NOMO-1 treated with dmso at 0.1 percent for 144 hours (cell line): ENCODE measurements at regions not wholly inside any gene's neighbourhood (a gene's known extent, or its start where the extent isn't known, plus 50 kb on each side); places are given as distances from the start of the nearest gene placed in this dataset.
"Not testable (repeated sequence)": the region's sequence is repeated elsewhere in the genome, so short reads cannot be mapped to it uniquely, and the experiment has no call there.

ENCODE experiments used
- DNase-seq: peaks from one replicate; lab custom pipeline; 2025; ENCODE audit not compliant: unreplicated experiment; lab: John Stamatoyannopoulos, UW

DNA sequence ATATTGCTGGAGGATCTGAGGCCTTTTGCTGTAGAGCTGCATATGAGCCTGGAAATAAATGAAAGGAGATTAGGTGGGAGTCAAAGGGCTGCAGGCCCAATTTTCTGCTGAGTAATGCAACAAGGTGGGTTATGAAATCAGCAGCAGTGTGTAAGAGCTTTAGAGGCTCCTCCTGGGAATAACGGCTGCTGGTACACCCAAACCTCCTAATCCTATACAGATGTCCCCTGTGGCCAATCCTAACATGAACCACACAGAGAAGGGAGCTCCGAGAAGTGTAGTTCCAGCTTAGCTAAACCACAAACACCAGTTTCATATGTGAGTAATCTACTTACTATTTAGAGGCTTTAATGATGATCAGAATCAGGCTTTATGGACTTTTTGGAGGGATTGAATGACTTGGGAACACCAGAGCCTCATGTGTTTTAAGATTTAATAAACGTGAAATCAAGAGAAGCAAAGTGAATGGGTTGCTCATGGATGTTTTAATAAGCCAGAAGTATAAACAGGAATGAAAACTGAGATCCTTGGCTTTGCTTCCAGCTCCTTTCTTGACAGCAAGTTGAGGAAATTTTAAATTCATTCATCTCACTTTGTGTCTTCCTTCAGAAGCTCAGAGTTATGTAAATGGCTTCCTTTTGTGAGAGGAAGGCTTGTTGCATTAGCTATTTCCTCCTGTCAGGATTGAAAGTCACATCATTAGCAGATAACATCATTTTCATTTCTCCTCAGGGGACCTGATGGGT lies 437.5 kb downstream of the TMEM232 start:
- DNase-seq, result no peak

DNA sequence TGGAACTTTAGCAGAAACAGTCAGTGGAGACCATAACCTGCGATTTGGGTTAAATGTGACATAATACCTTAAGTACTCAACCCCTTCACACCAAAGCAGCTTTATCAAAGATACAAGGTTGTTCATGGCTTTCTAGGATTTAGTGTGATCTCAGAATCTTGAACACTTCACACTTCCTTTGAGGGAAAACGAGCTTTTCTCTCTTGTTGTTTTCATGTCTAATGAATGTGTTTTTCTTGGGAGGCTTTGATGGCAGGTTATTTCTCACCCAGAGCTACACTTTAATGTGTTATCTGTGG lies 437.0 kb downstream of the TMEM232 start:
- DNase-seq, result no peak

DNA sequence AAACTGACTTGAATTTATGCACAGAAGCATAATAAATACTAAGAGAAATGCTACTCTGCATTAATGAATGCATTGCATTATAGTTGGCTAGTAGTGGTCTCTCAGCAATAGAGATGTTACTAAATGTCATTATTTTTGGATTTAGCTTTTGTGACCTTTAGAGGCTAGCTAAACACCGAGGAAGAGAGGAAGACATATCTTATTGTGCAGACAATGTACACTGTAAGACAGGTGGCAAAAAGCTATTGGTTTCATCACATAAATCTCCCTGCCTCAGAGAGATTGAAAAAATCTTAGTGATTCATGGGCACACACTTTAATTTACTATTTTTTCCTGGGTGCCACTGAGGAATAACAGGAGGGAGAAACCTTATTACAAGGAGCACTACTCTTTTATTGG lies 435.9 kb downstream of the TMEM232 start:
- no peak for DNase-seq

DNA sequence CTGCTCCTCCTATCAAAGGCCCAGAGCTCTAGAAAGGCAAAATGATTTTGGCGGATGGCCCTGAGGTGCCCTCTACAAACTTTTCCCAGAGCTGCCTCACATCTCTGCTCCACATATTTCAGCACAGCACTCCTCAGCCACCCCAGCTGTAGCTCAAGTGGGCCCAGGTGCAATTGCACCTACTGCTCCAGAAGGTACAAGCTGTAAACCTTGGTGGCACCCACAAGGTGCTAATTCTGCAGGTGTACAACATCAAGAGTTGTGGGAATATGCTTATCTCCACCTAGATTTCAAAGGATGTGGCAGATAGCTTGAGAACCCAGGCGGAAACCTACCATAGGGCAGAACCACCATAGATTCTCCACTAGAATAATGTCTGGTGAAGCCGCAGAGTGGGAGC lies 432.2 kb downstream of the TMEM232 start:
- no peak for DNase-seq

DNA sequence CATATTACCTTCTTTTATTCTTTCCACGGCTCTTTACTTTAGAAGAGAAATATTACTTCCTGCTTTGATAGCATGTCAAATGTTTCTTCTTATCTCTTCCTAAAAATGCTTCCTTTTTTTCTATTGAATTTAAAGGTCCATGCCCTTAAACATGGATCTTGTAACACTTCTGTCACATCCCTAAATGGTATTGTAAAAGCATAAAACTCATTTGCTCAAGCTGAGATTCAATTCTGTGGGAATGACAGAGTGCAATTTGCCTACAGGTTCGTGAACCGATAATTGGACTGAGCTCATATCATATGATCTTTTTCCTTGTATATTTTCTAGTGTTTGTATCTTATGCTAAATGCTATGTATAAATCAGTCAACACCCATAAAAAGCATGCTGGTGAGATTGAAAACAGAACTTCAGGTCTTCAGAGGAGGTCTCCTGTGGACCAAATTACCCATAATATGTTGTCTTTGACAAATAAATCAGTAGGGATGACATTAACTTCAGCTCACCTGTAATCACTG lies 429.3 kb downstream of the TMEM232 start:
- no peak for DNase-seq

DNA sequence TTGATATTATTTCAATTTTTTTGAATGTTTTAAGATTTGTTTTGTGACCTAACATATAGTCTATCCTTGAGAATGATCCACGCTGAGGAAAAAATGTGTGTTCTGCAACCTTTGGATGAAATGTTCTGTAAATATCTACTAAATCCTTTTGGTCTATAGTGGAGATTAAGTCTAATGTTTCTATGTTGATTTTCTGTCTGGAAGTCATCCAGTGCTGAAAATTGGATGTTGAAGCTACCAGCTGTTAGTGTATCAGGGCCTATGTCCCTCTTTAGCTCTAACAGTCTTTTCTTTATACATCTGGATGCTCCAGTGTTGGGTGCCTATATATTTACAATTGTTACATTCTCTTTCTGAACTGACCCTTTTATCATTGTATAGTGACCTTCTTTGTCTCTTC lies 422.3 kb downstream of the TMEM232 start:
- DNase-seq, result no peak

DNA sequence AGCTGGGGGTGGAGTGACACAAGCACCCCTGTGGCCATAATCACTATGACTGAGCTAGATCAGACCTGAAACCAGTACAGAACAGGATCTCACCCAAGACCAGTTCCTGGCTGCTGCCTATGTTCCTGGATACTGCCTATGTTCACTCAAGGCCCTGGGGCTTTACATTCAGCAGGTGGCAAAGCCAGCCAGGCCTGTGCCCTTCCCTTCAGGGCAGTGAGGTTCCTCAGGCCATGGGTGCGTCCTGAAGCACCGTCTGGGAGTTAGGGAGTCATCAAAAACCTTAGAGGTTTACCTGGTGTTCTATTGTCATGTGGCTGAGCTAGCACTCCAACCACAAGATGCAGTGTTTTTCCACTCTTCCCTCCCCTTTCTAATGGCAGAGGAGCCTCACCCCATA lies 419.8 kb downstream of the TMEM232 start:
- DNase-seq, result no peak

DNA sequence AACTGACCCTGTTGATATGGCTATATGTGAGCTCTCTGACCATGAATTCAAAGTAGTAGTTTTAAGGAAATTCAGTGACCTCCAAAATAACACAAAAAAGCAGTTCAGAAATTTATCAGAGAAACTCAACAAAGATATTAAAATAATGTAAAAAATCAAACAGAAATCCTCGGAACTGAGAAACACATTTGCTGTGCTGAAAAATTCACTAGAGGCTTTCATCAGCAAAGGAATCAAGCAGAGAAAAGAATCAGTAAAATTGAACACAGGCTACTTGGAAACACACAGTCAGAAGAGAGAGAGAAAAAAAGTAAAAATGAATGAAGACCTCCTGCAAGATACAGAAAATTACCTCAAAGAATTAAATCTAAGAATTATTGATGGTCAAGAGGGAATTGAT lies 417.2 kb downstream of the TMEM232 start:
- DNase-seq, result no peak

DNA sequence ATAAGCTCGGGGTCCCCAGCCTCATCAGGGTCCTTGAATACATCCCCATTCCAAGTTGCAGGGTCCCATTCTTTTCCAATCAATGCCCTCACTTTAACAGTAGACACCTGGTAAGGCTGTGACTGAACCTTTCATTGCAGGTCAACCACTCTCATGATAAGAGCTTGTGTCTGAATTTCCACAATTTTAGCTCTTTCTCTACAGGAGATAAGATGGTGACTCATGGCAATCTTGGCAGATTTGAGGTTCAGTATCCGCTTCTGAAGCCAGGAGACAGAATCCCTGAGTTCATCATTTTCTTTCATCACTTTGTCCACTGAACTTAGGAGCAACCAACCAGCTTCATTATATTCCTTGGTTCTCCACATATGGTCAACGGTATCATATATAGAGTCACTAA lies 409.9 kb downstream of the TMEM232 start:
- not testable (repeated sequence) for DNase-seq

DNA sequence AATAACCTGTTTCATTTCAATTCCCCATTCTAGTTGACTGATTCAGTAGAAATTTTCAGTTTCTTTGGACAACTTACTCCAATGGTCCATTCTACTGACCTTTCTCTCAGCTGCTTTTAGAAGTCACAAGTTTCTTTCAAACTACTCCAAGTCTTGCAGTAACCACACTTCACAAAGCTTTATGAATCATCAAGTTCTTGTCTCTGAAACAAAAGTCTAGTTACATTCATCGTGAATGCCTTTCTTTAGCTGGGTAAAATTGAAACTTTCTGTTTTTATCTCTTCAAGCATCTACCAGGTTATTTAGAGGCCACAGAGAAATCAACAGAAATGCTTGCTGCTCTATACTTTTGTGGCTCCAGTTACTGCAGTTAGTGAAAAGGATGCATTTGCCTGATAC lies 405.4 kb downstream of the TMEM232 start:
- DNase-seq, result no peak

DNA sequence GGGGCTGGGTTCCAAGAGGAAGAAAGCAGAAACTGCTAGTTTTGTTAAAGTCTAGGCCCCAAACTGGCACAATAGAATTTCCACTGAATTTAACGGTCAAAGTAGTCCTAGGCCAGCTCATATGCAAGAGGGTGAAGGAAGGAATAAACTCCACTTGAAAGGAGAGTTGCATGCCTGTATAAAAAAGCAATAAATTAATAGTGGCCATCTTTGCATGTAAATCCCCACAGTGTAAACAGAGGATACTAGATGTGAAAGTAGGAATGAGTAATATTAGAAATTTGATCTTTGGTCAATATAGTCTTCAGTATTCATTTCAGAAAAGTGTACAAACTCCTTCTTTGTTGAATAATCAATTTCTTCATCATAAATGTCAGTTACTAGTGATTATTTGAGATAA lies 403.1 kb downstream of the TMEM232 start:
- DNase-seq, result no peak

DNA sequence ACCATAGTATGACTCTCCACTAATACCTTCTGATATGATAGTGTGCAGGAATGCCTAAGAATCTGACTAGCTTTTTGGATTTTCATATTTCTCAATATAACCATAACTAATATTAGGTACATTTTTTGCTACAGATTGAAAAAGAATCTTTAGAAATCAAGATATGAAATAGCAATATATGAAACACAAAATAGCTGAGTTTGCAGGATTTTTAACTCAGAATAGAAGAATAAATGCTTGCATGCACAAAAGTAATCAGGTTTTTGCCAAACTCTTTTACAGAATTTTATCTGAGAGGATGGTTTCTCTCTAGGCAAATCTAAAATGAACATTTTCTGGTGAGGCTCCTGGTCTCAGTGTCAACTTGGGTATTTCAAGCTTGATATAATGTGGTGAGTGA lies 402.6 kb downstream of the TMEM232 start:
- no peak for DNase-seq

DNA sequence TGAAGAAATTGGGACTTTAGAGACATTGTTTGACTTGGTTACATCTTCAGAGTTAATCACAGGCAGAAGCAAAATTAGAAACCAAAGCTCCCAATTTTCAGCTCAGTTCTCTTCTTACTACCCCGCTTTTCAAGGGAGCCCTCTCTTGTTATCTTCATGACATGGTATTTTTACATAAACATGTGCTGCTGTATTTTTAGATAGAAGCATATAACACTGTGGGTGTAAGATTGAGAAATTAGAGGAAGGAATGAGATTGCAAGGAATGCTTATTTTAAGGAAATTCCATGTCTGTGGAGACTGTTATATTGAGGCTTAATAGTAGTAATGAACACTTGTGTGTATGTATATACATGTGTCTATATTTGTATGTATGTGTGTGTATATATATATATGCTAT lies 401.6 kb downstream of the TMEM232 start:
- DNase-seq, result no peak

DNA sequence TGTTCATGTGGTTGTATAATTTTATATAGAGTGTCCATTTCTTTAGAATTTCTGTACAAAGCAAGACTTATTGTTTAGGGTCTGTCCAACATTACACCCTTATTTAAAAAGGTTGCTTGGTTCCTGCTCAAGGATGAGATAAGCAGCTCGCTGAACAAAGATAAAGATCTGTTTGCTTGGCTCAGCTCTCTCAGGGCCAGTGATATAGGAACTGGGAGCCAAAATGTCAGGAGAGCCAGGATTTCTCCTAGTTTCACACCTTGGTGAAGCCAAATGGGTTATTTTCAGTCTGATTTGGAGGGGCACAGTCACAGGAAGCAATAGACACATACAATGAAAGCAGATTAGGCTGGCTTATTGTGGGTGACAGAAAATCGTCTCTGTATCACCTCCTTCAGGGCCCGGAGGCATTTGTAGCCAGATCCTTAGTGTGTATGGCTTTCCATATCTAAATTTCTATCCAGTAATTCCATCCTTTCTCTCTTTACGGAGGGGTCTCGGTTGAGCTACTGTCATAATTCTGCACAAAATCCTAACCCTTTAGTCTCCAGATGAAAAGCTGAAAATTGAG lies 396.4 kb downstream of the TMEM232 start:
- no peak for DNase-seq

DNA sequence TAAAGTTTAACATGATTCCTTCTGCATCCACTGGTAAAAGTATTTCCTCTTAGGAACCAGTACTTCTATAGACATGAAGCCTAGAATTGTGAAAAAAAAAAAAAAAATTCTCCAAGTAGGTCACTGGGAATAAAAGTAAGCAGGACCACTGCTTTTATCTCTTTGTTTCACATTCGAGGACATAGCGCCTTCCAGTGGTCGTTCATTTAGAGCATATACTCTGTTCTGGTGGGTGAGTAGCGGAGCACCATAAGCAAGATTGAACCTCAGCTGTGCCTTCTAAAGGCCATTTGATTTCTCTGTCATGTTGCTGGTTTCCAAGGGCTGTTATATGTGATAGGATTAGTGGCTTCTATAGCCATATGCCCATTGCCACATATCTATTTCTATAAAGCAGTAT lies 393.1 kb downstream of the TMEM232 start:
- no peak for DNase-seq

DNA sequence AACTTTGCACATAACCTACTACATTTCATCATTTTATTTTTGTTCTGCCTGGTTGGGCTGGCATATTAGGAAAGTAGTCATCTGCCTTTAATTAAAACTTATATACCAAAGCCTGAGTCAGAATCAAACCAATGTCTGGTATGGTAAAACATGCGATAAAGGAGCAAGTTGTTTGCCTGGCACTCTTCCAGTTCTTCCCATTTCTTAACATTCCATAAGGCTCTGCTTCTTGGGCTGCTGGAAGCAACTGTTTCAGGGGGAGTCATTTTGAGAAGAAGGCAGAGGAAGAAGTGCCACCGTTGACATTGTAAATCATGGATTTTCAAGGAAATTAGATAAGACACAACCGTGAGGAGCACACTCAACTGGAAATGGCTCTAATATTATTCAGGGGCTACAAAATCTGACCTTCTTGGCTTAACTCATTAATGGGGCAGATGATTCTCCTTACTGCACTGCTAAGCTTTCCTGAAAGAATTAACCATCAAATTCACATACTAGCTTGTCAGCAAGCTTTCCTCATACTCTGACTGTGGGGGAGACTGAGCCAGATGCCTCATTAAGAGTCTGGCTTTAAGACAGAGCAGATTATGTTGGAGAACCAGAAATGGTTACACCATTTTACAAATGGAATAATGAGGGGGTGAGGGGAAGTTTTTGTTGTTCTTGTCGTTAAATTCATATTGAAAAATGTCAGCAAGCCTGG lies 391.0 kb downstream of the TMEM232 start:
- DNase-seq, result no peak

DNA sequence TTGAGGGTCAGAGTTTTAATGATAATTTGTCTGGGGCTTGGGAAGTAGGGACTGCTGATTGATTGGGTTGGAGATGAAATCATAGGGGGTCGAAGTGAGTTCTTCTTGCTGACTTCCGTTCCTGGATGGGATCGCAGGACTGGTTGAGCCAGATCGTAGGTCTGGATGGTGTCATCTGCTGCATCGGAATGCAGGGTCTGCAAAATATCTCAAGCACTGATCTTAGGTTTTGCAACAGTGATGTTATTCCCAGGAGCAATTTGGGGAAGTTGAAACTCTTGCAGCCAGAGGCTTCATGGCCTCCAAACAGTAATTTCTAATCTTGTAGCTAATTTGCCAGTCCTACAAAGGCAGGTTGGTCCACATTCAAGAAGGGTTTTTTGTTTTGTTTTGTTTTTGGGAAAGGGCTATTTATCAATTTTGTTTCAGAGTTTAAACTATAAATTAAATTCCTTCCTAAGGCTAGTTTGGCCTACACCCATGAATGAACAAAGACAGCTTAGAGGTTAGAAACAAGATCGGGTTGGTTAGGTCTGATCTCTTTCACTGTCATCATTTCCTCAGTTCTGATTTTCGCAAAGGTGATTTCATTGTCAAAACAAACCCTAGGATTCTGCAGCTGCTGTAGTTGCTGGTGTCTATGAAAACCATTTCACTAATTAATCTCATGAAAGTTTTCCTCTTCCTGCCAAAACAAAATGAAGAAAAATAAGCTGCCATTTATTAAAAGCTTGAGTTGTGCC lies 388.0 kb downstream of the TMEM232 start:
- DNase-seq, result no peak

DNA sequence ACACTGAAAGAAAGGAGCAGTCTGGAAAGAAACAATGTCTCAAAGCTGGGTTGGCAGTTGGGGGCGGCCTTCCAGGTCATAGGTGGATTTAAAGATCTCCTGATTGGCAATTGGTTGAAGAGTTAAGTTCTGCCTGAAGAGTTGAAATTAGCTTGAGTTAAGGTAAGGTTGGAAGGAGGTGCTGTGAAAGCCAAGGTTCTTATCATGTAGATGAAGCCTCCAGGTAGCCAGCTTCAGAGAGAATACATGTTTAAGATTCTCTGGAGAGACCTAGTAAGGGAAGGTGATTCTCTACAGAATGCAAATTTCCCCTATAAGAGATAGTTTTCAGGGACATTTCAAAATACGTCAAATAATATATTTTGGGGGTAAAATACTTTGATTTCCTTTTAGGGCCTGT lies 387.1 kb downstream of the TMEM232 start:
- DNase-seq, result no peak

DNA sequence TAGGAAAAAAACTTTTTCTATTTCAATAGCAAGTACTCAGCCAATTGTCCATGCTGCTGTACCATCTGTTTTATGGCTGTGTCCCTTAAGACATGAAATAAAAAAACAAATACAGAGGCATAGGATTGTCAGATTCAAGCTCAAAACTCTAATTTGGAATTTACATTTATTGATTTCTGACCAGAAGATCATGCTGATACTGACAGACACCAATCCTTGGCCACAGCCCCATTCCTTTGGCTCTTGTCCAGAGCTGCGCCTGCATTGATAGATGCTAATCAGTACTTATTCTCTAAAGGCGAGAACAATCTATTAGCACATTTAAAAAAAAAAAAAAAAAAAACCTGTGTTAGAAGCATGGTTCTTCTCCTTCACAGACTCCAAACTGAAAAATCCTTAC lies 384.6 kb downstream of the TMEM232 start:
- no peak for DNase-seq

DNA sequence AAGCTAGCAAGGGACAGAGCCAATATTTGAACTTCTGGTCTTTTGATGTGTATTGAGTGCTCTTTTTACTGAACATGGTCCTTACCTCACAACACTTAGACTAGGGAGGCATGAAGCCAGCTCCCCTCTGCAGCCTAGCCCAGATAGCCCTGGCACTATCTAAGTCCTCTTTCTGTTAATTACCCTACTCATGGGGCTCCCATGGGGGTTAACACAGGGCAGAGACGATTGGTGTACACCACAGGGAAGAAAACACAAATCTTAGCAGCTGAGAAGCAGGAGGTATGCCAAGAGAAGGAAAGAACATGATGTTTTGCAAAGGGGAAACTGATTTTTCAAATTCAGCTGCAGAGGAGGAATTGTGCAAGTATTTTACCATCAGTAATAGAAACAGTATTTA lies 383.8 kb downstream of the TMEM232 start:
- no peak for DNase-seq

DNA sequence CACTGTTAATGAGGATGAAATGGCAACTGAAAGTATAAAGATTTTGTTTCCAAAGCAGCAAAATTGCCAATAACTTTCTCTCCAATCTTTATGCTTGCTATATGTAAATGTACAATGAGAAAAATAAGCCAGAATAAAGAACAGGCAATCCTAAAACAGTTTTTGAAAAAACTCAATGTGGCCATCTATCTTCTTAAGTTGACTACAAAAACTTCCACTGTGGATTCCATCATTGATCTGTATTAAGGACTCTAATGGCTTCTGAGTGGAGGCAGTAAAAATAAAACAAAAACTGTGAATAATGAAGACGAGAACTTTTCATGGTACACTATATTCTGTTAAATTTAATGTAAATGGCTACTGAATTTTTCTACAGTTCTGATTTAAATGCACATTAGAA lies 382.9 kb downstream of the TMEM232 start:
- DNase-seq, result no peak

DNA sequence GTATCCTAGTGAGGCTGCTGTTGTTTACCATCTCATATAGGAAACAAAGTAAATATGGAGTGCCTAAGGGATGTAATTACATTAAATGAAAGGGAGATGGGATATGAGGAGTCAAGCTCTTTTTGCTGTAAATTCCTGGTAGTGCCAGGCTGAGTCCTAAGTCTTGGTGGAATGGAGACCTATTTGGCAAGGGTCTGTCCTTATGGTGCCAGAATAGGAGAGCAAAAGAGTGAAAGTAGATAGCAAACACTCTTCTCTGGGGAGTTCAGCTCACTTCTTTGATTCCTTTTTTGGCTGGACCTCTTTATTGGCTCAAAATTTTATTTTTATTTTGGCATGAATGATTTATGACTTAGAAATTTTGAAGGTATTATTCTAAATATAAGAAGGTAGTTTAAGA lies 380.8 kb downstream of the TMEM232 start:
- DNase-seq, result no peak
